HepG2 (cell line): ENCODE measurements at regions not wholly inside any gene's neighbourhood (a gene's known extent, or its start where the extent isn't known, plus 50 kb on each side); places are given as distances from the start of the nearest gene placed in this dataset.

Experiments used
- ATAC-seq: fragments of 200-7000 bp; cut with Tn5 transposase; 3 replicates; pipeline ENCODE4 v1.9.1; 2020; ENCODE audit warnings: mild to moderate bottlenecking, moderate library complexity
- BruUV-seq: library from RNA; stranded (reverse); fragments of 400-500 nt; replicated peaks from 2 replicates; lab custom pipeline; 2021; lab: Mats Ljungman, UMichigan
- CTCF ChIA-PET: fragments of 300-600 bp; formaldehyde crosslinking; extraction: SDS; loops from one replicate; lab custom pipeline; 2021; ENCODE audit warnings: low total read pairs, inconsistent platforms, low intra/inter-chr PET ratio; lab: Yijun Ruan, JAX
- POLR2A ChIA-PET: fragments of 350-600 bp; sonication (Branson Sonifier 250); formaldehyde crosslinking; loops from one replicate; lab custom pipeline; 2020; ENCODE audit warnings: antibody characterized with exemption, inconsistent platforms; lab: Yijun Ruan, JAX
- DNase-seq: peaks from one replicate; pipeline ENCODE4 v3.0.0-alpha.2; 2015; ENCODE audit warnings: low spot score
- FAIRE-seq: peaks from 3 replicates; lab custom pipeline; 2011; peaks lifted over from hg19 to GRCh38; lab: Jason Lieb, UNC
- H2AFZ ChIP-seq: one replicate; pipeline ENCODE4 v1.6.1; 2011; ENCODE audit warnings: low read length, inconsistent platforms
- H3K27ac ChIP-seq: fragments of 300-600 bp; 3 replicates; pipeline ENCODE4 v1.8.0; 2011; ENCODE audit warnings: mixed run types, mild to moderate bottlenecking, mixed read lengths, low read length, inconsistent platforms; ENCODE audit not compliant: insufficient read depth; ENCODE audit errors: extremely low read length
- H3K27me3 ChIP-seq, 2 experiments: fragments of 200-600 bp in 1 of 2; 2 replicates in 1 of 2; 3 replicates in 1 of 2; pipeline versions ENCODE4 v1.6.0 to v1.8.0; 2011; ENCODE audit warnings: low read length in 2 of 2, mild to moderate bottlenecking in 2 of 2, moderate library complexity in 2 of 2, inconsistent platforms in 1 of 2; ENCODE audit not compliant: insufficient read depth in 2 of 2, control insufficient read depth in 1 of 2
- H3K36me3 ChIP-seq, 2 experiments: fragments of 200-600 bp in 1 of 2; replicated peaks in 1 of 2; 2 replicates in 1 of 2; 3 replicates in 1 of 2; pipeline versions ENCODE4 v1.5.1 to v1.8.0; 2011; ENCODE audit warnings: low read length in 2 of 2, inconsistent platforms in 1 of 2; ENCODE audit not compliant: insufficient read depth in 2 of 2, control insufficient read depth in 1 of 2
- H3K4me1 ChIP-seq: 2 replicates; pipeline ENCODE4 v1.5.1; 2012; ENCODE audit warnings: low read length, inconsistent platforms; ENCODE audit not compliant: insufficient read depth
- H3K4me2 ChIP-seq: 2 replicates; pipeline ENCODE4 v1.6.0; 2011; ENCODE audit warnings: low read depth, low read length, inconsistent platforms
- H3K4me3 ChIP-seq, 3 experiments: fragments of 200-600 bp in 1 of 3; sonication (generic), shearing (Covaris generic) in 1 of 3; replicated peaks in 1 of 3; 2 replicates each; pipeline ENCODE4 v1.5.1; 2011 to 2016; ENCODE audit warnings: low read length in 3 of 3, inconsistent platforms in 2 of 3, low read depth in 2 of 3, mild to moderate bottlenecking in 2 of 3, control low read depth in 1 of 3, mixed read lengths in 1 of 3; ENCODE audit not compliant: insufficient read depth in 1 of 3
- H3K79me2 ChIP-seq: one replicate; pipeline ENCODE4 v1.6.1; 2011; ENCODE audit warnings: low read length, inconsistent platforms; ENCODE audit not compliant: insufficient read depth
- H3K9ac ChIP-seq: 2 replicates; pipeline ENCODE4 v1.6.0; 2011; ENCODE audit warnings: mild to moderate bottlenecking, low read depth, low read length, inconsistent platforms; ENCODE audit not compliant: insufficient read depth
- H3K9me3 ChIP-seq: 2 replicates; pipeline ENCODE4 v1.5.1; 2012; ENCODE audit warnings: mild to moderate bottlenecking, low read length
- H4K20me1 ChIP-seq: 2 replicates; pipeline ENCODE4 v1.6.0; 2011; ENCODE audit warnings: inconsistent platforms, mild to moderate bottlenecking, low read length, moderate library complexity; ENCODE audit not compliant: insufficient read depth
- KDM1A ChIP-seq: IDR thresholded peaks from 2 replicates; pipeline ENCODE4 v1.6.1; 2016; ENCODE audit warnings: missing compliant biosample characterization
- ZNF639 ChIP-seq: conservative IDR thresholded peaks from 2 replicates; pipeline ENCODE4 v1.6.1; 2018; ENCODE audit warnings: missing genetic modification reagents
- ZNF879 ChIP-seq: sonication (generic); formaldehyde crosslinking; IDR thresholded peaks from 2 replicates; pipeline ENCODE4 v1.8.1; 2023; ENCODE audit warnings: missing genetic modification reagents
- WGBS: methylation state at CpG from one replicate; pipeline ENCODE4 v1.1.6; 2017; ENCODE audit warnings: low lambda C conversion rate; 5-methylcytosine and 5-hydroxymethylcytosine counted together
- in situ Hi-C: cut with HindIII; loops from 2 replicates; pipeline ENCODE4 v1.10.0; 2017; ENCODE audit warnings: low pct_unique_long_range_greater_than_20kb; ENCODE audit not compliant: extremely low pct_ligation_motif_present
- intact Hi-C: fragments of 100-400 bp; cut with micrococcal nuclease; formaldehyde crosslinking; loops from one replicate; pipeline ENCODE4 v1.10.0; 2022; ENCODE audit not compliant: unreplicated experiment
- TF ChIP-seq, protein P1 (sequence below): sonication (generic); formaldehyde crosslinking; IDR thresholded peaks from 2 replicates; pipeline ENCODE4 v1.4.0; 2020; ENCODE audit warnings: missing genetic modification reagents

GRCh38 chr1:94612525-94613204, 71.1 kb upstream of the F3 start (continued):
- TF ChIP-seq ZNF639: no peak
- TF ChIP-seq, all 625 proteins: peak for 0

DNA sequence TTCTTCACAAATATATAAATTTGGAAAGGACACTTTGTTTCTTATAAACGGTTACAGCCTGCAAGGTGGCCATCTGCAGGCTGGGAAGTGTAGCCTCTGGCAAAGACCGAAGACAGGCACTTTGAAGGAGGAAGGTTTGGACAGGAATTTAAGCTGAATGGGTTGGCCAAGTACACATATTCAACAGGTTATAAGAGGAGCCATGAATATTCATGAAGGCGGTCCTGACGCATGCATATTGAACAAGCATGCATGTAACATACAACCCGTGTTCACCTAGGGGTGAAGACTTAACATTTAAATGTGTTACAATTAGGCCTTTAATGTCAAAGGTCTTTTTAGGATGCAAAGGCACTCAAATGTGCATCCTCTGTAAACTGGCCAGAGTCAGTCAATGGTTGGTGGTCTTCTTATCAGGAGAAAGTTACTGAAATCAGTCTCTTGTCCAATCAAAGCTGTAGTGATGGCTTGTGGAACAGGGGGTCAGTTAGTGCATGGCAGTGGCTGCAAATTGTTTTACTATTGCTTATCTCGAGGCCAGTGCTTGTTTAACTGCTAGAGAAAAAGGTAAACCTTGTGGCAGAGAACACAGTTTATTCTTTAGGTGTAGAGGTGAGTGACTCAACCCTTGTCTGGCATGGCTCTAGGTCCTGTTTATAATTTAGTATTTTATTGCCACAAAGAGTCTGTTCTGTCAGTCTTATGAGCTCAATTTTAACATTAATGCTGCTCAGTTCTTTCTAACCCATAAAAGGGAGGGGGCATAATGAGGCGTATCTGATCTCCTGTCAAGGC, 70.3 kb upstream of the F3 start:
- FAIRE-seq (no peak), ATAC-seq (peak; percentile 16; the same call in 1 of the 3 replicates), DNase-seq (no peak)
- Histone ChIP-seq H3K4me1 (peaks cover 51% of the 10 kb centered on the region), H3K4me3 (no peak overlapping the region), H4K20me1 (no peaks in the 10 kb centered on the region), H3K79me2 (no peaks in the 10 kb centered on the region), H3K9me3 (no peaks in the 10 kb centered on the region), H3K27ac (no peak overlapping the region), H3K27me3 (no peaks in the 10 kb centered on the region; a peak in 1 of 5 replicates), H3K9ac (no peak overlapping the region), H3K4me2 (0 out of 2 replicates have a peak overlapping the region, but pooled peaks have one; percentile 20), H2AFZ (no peak overlapping the region), H3K36me3 (no peaks in the 10 kb centered on the region)
- TF ChIP-seq KDM1A: no peak
- no peak for TF ChIP-seq ZNF879 (CRISPR knock-in tag)
- TF ChIP-seq, protein P1, sequence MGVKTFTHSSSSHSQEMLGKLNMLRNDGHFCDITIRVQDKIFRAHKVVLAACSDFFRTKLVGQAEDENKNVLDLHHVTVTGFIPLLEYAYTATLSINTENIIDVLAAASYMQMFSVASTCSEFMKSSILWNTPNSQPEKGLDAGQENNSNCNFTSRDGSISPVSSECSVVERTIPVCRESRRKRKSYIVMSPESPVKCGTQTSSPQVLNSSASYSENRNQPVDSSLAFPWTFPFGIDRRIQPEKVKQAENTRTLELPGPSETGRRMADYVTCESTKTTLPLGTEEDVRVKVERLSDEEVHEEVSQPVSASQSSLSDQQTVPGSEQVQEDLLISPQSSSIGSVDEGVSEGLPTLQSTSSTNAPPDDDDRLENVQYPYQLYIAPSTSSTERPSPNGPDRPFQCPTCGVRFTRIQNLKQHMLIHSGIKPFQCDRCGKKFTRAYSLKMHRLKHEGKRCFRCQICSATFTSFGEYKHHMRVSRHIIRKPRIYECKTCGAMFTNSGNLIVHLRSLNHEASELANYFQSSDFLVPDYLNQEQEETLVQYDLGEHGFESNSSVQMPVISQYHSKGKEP (CRISPR knock-in tag): no peak
- in situ Hi-C loops (no loop called here), intact Hi-C loops (no loop called here)
- BruUV-seq: no TSS peak
- ChIA-PET POLR2A (no interaction called here), CTCF (no interaction called here)
- 56% methylated on average over 7 of the region's 7 CpGs for WGBS
